CMK (cell line): ENCODE measurements at regions not wholly inside any gene's neighbourhood (a gene's known extent, or its start where the extent isn't known, plus 50 kb on each side); places are given as distances from the start of the nearest gene placed in this dataset.

Experiments
- DNase-seq: peaks from one replicate; pipeline ENCODE4 v3.0.0-alpha.2; 2010; ENCODE audit warnings: low read depth

DNA sequence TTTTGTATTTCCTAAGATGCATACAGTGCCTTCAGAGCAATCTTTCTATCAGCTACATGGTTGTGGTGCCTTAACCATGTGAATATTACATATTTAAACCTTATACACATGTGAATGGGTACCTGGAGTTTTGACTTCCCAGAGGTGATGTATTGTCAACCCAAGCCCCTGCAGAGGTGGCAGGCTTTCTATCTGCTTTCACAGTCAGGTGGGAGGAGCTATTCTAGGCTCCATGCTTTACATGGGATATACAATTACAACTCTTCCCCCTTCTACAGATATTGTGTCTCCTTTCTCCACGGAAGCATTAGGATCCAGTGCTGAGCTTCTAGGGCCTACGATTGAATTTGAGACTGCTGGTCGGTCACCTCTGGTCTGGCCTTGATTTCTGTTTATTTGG is 89.8 kb upstream of the TUT7 start:
- no peak for DNase-seq

DNA sequence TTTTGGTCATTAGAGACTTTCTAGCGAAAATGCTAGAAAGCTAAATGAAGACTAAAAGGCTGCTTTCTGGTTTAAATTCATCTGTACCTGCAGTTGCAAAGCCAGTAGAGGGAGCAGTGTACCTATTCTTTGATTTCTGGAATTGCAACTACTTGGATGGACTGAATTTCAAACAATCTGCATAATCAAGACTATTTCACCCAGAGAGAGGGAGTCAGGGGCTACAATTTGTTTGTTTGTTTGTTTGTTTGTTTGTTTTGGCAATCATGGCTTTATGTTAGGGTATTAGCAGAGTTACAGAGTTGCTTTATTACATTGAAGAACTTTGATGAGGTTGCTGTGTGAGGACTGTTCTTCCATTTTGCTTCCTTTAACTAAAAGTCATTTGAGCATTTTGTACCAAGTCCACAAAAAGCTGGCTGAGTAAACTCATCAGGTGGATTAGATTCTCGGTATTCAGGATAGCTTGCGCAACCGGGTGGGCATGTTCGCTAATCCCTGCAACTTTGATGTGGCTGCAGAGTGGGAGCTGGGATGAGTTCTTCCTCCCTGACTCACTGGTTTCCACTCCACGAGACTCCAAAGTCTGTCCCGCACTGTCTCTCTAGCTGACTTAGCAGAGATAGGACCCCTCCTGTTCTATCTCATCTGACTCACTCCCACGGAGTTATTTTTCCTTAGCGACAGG is 80.0 kb upstream of the TUT7 start:
- DNase-seq: no peak

DNA sequence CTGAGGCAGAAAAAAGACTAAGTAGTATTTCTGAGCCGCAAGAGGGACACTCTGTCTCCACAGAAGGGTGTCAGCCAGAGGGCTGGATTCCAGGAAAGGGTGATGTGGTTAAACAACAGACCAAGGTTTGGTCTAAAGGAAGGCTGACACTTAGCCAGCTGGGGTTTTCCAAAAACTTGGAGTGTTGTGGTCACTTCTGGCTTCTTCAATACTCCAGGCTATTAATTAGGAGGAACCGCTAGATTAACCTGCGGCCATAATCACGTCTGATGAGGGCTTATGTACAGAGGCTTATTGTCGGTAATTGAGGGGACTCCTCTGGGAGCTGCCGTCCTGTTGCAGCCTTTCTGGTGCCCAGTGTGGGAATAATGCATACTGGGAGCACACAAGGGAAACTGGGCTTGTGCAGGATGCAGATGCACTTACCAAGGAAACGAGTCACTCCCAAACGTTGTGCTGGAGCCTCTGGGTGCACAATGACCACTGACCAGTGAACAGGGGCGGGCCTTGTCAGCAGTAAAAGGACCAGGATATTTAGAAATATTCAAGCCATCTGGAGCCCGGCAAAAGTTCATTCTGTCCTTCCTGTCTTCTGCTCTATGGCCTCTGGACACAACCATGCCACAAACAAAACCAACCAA is 70.2 kb upstream of the TUT7 start:
- DNase-seq: no peak

DNA sequence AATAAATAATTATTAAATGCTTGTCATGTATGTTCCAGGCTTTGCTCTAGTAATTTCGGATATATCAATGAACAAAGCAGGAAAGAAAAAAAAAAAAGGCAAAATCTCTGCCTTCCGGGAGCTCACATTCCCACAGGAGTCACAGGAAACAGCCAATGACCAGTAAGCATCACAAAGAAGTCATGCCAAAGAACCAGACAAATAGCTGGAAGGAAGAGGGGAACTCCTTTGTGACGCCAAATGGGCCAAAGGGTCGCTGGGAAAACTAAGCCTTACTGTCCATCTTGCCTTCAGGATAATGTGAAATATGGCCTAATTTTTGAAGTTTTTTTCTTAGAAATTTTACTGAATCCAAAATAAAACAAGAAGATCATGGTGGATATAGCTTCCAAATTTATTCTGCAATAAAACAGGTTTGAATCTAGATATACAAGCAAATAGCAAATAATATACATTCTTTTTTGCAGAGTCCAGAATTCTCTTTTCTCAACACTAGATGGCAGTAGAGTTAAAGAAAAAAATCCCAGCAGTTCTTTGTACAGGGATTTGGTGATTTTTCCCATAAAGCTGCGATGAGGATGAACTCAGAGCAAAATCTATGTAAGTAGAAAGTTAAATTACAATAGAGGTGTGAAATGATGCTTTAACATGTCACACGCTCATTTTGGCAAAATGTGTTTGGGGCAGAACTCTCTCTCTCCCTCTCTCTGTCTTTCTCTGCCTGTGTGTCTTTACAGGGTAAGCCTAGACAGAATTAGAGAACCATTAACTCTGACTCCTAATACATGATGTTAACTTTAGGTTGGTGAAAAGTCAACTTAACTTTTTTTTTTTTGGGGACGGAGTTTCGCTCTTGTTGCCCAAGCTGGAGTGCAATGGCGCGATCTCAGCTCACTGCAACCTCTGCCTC is 60.0 kb upstream of the TUT7 start:
- no peak for DNase-seq

DNA sequence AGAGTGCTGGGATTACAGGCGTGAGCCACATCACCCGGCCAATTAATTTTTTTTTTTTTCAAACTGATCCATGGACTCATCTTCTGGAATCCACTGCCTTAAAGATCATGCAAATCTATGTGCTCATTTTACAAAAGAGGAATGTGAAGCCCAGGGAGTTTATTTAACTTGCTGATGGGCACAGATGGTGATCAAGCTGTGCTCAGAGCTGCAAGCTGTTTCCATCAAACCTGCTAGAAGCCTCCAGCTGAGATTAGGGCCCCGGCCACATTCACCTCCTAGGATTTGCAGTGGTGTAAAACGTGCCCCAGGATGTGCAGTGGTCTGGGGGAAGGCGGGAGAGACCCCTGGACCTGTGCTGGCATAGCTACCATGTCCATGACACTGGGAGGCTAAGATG is 56.1 kb upstream of the TUT7 start:
- DNase-seq: no peak

DNA sequence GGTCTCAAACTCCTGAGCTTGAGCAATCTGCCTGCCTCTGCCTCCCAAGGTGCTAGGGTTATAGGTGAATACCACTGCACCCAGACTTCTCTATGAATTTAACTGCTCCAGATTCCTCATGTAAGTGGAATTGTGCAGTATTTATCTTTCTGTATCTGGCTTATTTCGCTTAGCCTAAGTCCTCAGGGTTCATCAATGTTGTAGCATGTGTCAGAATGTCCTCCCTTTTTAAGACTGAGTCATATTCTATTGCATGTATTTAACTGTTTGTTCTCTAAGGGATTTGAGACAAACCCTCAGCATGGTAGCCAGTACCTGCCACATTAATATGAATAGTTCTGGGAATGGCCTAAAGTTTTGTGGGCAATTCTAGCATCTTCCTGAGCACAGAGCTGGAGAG is 53.9 kb upstream of the TUT7 start:
- no peak for DNase-seq

DNA sequence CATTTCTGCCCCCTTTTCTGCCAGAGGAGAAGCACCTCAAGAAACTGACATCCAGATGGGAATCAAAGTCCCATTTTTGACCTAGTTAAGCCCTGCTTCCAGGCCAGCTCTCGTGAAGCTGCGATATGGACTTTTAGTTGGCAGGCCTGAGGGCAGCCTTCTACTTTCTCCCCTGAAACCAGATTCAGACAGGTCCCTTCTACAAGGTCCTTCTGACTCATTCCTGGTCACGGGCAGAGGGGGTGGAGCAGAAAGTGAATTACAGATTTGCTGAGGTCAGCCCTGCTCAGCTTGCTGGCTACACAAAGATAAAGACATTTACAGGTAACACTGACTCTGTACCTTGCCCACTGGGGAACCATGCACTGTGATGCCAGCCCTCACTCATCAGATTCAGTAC is 52.8 kb upstream of the TUT7 start:
- no peak for DNase-seq

DNA sequence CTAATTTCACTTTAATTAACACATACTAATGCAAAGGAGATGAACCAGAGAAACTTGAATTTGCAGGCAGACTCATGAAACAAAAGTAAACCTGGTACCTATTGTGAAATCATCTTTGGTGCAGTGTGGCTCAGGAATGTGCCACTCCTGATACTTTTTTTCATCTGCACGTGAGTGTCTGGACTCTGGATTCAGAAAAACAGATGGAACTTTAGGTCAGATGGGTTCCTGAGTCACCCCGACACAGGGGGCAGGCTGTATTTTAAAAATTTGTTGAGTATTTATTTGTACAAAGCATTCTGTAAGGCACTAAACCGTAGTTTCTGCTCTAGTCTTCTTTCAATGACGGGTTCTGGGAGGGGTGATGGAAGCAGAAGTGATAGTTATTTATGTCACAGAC is 52.2 kb upstream of the TUT7 start:
- no peak for DNase-seq

DNA sequence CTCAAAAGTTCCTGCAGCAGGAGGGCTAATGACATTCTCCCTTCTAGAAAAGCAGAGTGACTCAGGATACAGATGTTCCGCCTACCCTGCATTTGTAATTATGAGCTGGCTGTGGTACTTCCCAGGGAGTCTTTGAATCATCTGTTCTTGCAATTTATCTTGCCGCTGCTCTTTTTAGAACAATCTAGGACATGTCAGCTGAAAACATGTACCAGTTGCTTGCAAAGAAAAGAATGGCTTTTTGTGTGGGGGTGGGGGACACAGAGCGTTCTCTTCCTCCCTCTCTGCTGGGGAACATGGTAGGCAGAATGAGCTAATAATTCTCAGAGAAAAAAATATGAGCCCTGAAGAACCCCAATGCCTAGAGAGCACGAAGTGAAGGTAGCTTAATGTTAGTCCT is 51.7 kb upstream of the TUT7 start:
- DNase-seq: no peak

DNA sequence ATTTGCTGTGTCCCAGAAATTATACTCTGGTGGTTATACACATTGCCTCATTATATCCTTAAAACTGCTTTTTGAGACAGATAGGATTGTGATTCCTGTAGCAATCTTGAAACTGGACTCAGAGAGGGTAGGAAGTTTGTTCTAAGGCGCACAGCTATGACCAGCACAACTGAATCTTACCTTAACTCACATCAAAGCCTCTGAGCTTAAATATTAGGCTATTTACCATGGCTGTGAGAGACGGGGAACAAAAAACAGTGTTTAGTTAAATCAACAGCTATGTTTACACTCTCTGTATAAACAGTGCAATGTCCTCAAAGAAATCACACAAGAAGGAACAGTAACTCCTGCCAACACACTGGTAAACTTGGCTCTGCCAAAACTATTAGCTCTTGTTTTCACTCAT is 50.9 kb upstream of the TUT7 start:
- DNase-seq: no peak
